ENCODE measurements at regions not wholly inside any gene's neighbourhood (a gene's known extent, or its start where the extent isn't known, plus 50 kb on each side); places are given as distances from the start of the nearest gene placed in this dataset.

DNA sequence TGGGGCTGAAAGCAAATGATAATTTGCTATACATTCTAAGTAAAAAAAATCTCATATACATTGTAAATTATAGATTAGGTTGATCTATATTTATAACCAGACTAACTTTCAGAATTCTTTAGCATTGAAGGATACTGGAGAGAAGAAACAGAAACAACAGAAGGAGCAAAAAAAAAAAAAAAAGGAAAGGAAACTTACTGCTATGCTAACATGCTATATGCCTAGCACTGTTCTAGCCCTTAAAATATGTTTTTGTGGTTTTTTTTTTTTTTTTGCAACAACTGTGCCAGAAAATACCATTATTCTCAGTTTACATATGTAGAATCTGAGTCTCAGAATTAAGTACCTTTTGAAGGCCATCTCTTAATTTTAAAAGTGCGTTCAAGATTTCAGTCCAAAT lies 204.9 kb upstream of the MC4R start:
- no peak for DNase-seq (ENCODE audit: low read depth)
- H3K79me2 ChIP-seq (ENCODE audit: insufficient read depth, low read length), result no peaks in the 10 kb centered on the region
- H3K4me3 ChIP-seq (ENCODE audit: insufficient read depth, low read depth, low read length), result no peak overlapping the region
- no peaks in the 10 kb centered on the region for H3K9me3 ChIP-seq (ENCODE audit: insufficient read depth, low read depth, low read length)
- no peaks in the 10 kb centered on the region for H3K27me3 ChIP-seq (ENCODE audit: insufficient read depth, low read length)
- no peaks in the 10 kb centered on the region for H3K36me3 Mint-ChIP-seq (ENCODE audit: low read depth, unreplicated experiment)
- no peaks in the 10 kb centered on the region for H3K36me3 ChIP-seq (ENCODE audit: insufficient read depth, low read length)
- H3K4me1 Mint-ChIP-seq (ENCODE audit: low read depth, unreplicated experiment), result no peaks in the 10 kb centered on the region
- peaks cover 3% of the 10 kb centered on the region for H3K9me3 Mint-ChIP-seq (ENCODE audit: unreplicated experiment)
- no peak overlapping the region for H3K27ac ChIP-seq (ENCODE audit: low read depth, low read length)
- H2AFZ ChIP-seq (ENCODE audit: low read depth, low read length), result no peak overlapping the region
- no peak overlapping the region for H3K27ac Mint-ChIP-seq (ENCODE audit: unreplicated experiment)
- no peak overlapping the region for H3K4me3 Mint-ChIP-seq (ENCODE audit: unreplicated experiment)
- TF ChIP-seq, protein P1, sequence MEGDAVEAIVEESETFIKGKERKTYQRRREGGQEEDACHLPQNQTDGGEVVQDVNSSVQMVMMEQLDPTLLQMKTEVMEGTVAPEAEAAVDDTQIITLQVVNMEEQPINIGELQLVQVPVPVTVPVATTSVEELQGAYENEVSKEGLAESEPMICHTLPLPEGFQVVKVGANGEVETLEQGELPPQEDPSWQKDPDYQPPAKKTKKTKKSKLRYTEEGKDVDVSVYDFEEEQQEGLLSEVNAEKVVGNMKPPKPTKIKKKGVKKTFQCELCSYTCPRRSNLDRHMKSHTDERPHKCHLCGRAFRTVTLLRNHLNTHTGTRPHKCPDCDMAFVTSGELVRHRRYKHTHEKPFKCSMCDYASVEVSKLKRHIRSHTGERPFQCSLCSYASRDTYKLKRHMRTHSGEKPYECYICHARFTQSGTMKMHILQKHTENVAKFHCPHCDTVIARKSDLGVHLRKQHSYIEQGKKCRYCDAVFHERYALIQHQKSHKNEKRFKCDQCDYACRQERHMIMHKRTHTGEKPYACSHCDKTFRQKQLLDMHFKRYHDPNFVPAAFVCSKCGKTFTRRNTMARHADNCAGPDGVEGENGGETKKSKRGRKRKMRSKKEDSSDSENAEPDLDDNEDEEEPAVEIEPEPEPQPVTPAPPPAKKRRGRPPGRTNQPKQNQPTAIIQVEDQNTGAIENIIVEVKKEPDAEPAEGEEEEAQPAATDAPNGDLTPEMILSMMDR (IDR thresholded peaks at IDR 0.05; ENCODE audit: insufficient read depth, low read depth, low read length), result no peak
- no peak for TF ChIP-seq EZH2 (IDR thresholded peaks at IDR 0.05; ENCODE audit: insufficient read depth, low read length)
- FAIRE-seq, result no peak
- no peak overlapping the region for H3K4me2 ChIP-seq (ENCODE audit: low read length)
- H3K4me1 ChIP-seq (ENCODE audit: insufficient read depth, low read length), result no peaks in the 10 kb centered on the region
- H4K20me1 ChIP-seq (ENCODE audit: insufficient read depth, low read length), result no peaks in the 10 kb centered on the region
- no peak overlapping the region for H3K9ac ChIP-seq (ENCODE audit: low read length)
- no peaks in the 10 kb centered on the region for H3K27me3 Mint-ChIP-seq (ENCODE audit: low read depth, unreplicated experiment)

DNA sequence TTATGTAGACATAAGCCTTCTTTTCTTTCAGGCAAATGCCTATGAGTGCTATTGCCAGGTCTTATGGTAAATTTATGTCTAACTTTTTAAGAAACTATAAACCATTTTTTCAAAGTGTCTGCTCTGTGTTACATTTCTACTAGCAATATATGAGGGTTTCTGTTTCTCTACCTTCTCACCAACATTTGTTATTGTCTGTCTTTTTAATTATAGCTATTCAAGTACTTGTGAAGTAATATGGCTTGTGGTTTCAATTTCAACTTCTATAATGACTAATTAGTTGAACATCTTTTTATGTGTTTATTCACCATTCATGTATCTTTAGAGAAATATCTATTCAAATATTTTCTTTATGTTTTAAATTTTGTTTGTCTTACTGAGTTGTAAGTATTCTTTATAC lies 213.1 kb upstream of the MC4R start:
- TF ChIP-seq, protein P1 (IDR thresholded peaks at IDR 0.05; ENCODE audit: insufficient read depth, low read depth, low read length), result no peak
- no peak for TF ChIP-seq EZH2 (IDR thresholded peaks at IDR 0.05; ENCODE audit: insufficient read depth, low read length)
- Histone ChIP-seq H3K79me2 (ENCODE audit: insufficient read depth, low read length) (no peaks in the 10 kb centered on the region), H3K4me1 (ENCODE audit: insufficient read depth, low read length) (no peaks in the 10 kb centered on the region), H3K4me3 (ENCODE audit: insufficient read depth, low read depth, low read length) (no peak overlapping the region), H4K20me1 (ENCODE audit: insufficient read depth, low read length) (no peaks in the 10 kb centered on the region), H3K27me3 (ENCODE audit: insufficient read depth, low read length) (no peaks in the 10 kb centered on the region), H3K9me3 (ENCODE audit: insufficient read depth, low read depth, low read length) (no peaks in the 10 kb centered on the region), H3K4me2 (ENCODE audit: low read length) (no peak overlapping the region), H2AFZ (ENCODE audit: low read depth, low read length) (no peak overlapping the region), H3K36me3 (ENCODE audit: insufficient read depth, low read length) (no peaks in the 10 kb centered on the region), H3K27ac (ENCODE audit: low read depth, low read length) (no peak overlapping the region), H3K9ac (ENCODE audit: low read length) (no peak overlapping the region)
- no peak for DNase-seq (ENCODE audit: low read depth)
- Mint-ChIP-seq H3K36me3 (ENCODE audit: low read depth, unreplicated experiment) (no peaks in the 10 kb centered on the region), H3K27ac (ENCODE audit: unreplicated experiment) (no peak overlapping the region), H3K9me3 (ENCODE audit: unreplicated experiment) (peaks cover 3% of the 10 kb centered on the region), H3K4me3 (ENCODE audit: unreplicated experiment) (no peak overlapping the region), H3K4me1 (ENCODE audit: low read depth, unreplicated experiment) (no peaks in the 10 kb centered on the region), H3K27me3 (ENCODE audit: low read depth, unreplicated experiment) (no peaks in the 10 kb centered on the region)
- no peak for FAIRE-seq

DNA sequence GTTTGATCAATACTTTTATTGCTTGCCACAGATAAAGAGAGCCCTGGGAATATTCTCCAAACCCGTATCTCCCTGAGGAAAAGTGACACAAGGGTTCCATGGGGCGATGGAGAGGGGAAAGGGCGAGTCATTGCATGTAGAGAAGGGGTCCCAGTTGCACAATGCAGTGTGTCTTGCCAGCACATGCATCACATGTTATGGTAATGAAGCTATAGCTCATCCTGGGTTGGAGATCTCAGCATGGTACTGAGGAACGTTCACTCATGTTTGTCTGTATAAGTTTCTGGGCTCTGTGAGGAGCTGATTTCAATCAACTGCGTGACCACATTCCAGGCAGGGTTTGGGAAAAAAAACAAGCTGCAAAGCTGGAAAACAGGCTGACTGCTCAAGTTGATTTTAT lies 220.7 kb upstream of the MC4R start:
- TF ChIP-seq, protein P1 (IDR thresholded peaks at IDR 0.05; ENCODE audit: insufficient read depth, low read depth, low read length), result no peak
- TF ChIP-seq EZH2 (IDR thresholded peaks at IDR 0.05; ENCODE audit: insufficient read depth, low read length), result no peak
- H3K4me2 ChIP-seq (ENCODE audit: low read length), result no peak overlapping the region
- no peaks in the 10 kb centered on the region for H4K20me1 ChIP-seq (ENCODE audit: insufficient read depth, low read length)
- H3K9me3 ChIP-seq (ENCODE audit: insufficient read depth, low read depth, low read length), result no peaks in the 10 kb centered on the region
- H3K27me3 Mint-ChIP-seq (ENCODE audit: low read depth, unreplicated experiment), result no peaks in the 10 kb centered on the region
- H3K4me1 Mint-ChIP-seq (ENCODE audit: low read depth, unreplicated experiment), result no peaks in the 10 kb centered on the region
- H3K4me3 ChIP-seq (ENCODE audit: insufficient read depth, low read depth, low read length), result no peak overlapping the region
- no peaks in the 10 kb centered on the region for H3K79me2 ChIP-seq (ENCODE audit: insufficient read depth, low read length)
- no peak overlapping the region for H3K27ac Mint-ChIP-seq (ENCODE audit: unreplicated experiment)
- FAIRE-seq (no peak), DNase-seq (ENCODE audit: low read depth) (no peak)
- no peaks in the 10 kb centered on the region for H3K4me1 ChIP-seq (ENCODE audit: insufficient read depth, low read length)
- H3K27ac ChIP-seq (ENCODE audit: low read depth, low read length), result no peak overlapping the region
- no peak overlapping the region for H3K4me3 Mint-ChIP-seq (ENCODE audit: unreplicated experiment)
- H2AFZ ChIP-seq (ENCODE audit: low read depth, low read length), result no peak overlapping the region
- H3K9ac ChIP-seq (ENCODE audit: low read length), result no peak overlapping the region
- H3K27me3 ChIP-seq (ENCODE audit: insufficient read depth, low read length), result no peaks in the 10 kb centered on the region
- no peaks in the 10 kb centered on the region for H3K36me3 ChIP-seq (ENCODE audit: insufficient read depth, low read length)
- no peaks in the 10 kb centered on the region for H3K36me3 Mint-ChIP-seq (ENCODE audit: low read depth, unreplicated experiment)
- H3K9me3 Mint-ChIP-seq (ENCODE audit: unreplicated experiment), result no peaks in the 10 kb centered on the region

Data from astrocyte (in vitro differentiated cells and primary cell).